ENCODE measurements at regions not wholly inside any gene's neighbourhood (a gene's known extent, or its start where the extent isn't known, plus 50 kb on each side); places are given as distances from the start of the nearest gene placed in this dataset.
A peak's percentile ranks its signal among the peaks of the same experiment; 100 is the strongest.
"Not testable (repeated sequence)": the region's sequence is repeated elsewhere in the genome, so short reads cannot be mapped to it uniquely, and the experiment has no call there.

- Histone ChIP-seq H3K4me1 (no peaks in the 10 kb centered on the region), H4K20me1 (no peaks in the 10 kb centered on the region), H3K27me3 (no peaks in the 10 kb centered on the region), H3K9ac (no peak overlapping the region), H3K27ac (no peak overlapping the region), H3K4me2 (no peak overlapping the region), H3K36me3 (no peaks in the 10 kb centered on the region), H3K4me3 (no peak overlapping the region), H3K9me3 (replicated peaks in 1 of 11) (0 out of 22 replicates have a peak, but pooled peaks cover 0 to under 1% (median 0%) of the 10 kb centered on the region in 11 experiments)
- no peak for TF ChIP-seq Cebpa-rat (IDR thresholded peaks at IDR 0.05)
Measured at GRCh38 chr5:96548905-96549304, 113.3 kb upstream of the CAST start.

GRCh38 chr5:96560857-96561256 is 101.3 kb upstream of the CAST start:
- not testable (repeated sequence) for H3K4me2 ChIP-seq, H3K4me3 ChIP-seq, H3K4me1 ChIP-seq, H3K27me3 ChIP-seq, H3K9ac ChIP-seq, H3K27ac ChIP-seq, H4K20me1 ChIP-seq, H3K36me3 ChIP-seq
- H3K9me3 ChIP-seq (replicated peaks in 1 of 11): peaks cover 23 to 34% (median 29%) of the 10 kb centered on the region in 11 experiments

GRCh38 chr5:96562614-96563013 is 99.6 kb upstream of the CAST start:
- no peak overlapping the region for H3K27ac ChIP-seq
- no peak overlapping the region for H3K4me2 ChIP-seq
- TF ChIP-seq Cebpa-rat (IDR thresholded peaks at IDR 0.05): no peak

GRCh38 chr5:96563816-96564215 is 98.4 kb upstream of the CAST start:
- H3K4me1 ChIP-seq: peaks cover 16 to 37% (median 35%) of the 10 kb centered on the region in 10 experiments
- H3K4me2 ChIP-seq: no peak overlapping the region
- no peak for TF ChIP-seq Cebpa-rat (IDR thresholded peaks at IDR 0.05)
- no peaks in the 10 kb centered on the region for H3K36me3 ChIP-seq
- no peak overlapping the region for H3K9ac ChIP-seq
- no peaks in the 10 kb centered on the region for H4K20me1 ChIP-seq
- peaks cover 23 to 34% (median 29%) of the 10 kb centered on the region in 11 experiments for H3K9me3 ChIP-seq (replicated peaks in 1 of 11)
- peaks cover 0 to 7% (median 0%) of the 10 kb centered on the region in 11 experiments; a peak in 3 of 22 replicates for H3K27me3 ChIP-seq
- no peak overlapping the region; a peak in 1 of 20 replicates for H3K4me3 ChIP-seq
- no peak overlapping the region for H3K27ac ChIP-seq

More at GRCh38 chr5:96562614-96563013, 99.6 kb upstream of the CAST start:
- H3K4me1 ChIP-seq: peaks cover 16 to 25% (median 23%) of the 10 kb centered on the region in 10 experiments
- H3K27me3 ChIP-seq: peaks cover 0 to 1% (median 0%) of the 10 kb centered on the region in 11 experiments; a peak in 2 of 22 replicates
- no peaks in the 10 kb centered on the region for H4K20me1 ChIP-seq
- H3K4me3 ChIP-seq: no peak overlapping the region
- peaks cover 23 to 34% (median 29%) of the 10 kb centered on the region in 11 experiments for H3K9me3 ChIP-seq (replicated peaks in 1 of 11)
- no peaks in the 10 kb centered on the region for H3K36me3 ChIP-seq
- no peak overlapping the region for H3K9ac ChIP-seq

GRCh38 chr5:96565582-96566265 is 96.5 kb upstream of the CAST start:
- H4K20me1 ChIP-seq: no peaks in the 10 kb centered on the region
- H3K36me3 ChIP-seq: no peaks in the 10 kb centered on the region
- H3K27me3 ChIP-seq: peaks cover 0 to 19% (median 0%) of the 10 kb centered on the region in 11 experiments; a peak in 4 of 22 replicates
- H3K27ac ChIP-seq: peak overlapping the region in 5 of 11 experiments; percentile 1 to 70 (median 27); a peak in 5 of 22 replicates
- no peak for TF ChIP-seq Cebpa-rat (IDR thresholded peaks at IDR 0.05)
- H3K4me2 ChIP-seq: peak overlapping the region in 10 of 11 experiments; percentile 71 to 87 (median 82); a peak in 21 of 22 replicates
- no peak overlapping the region for H3K9ac ChIP-seq
- peaks cover 16 to 51% (median 45%) of the 10 kb centered on the region in 10 experiments for H3K4me1 ChIP-seq
- no peak overlapping the region for H3K4me3 ChIP-seq
- peaks cover 23 to 34% (median 29%) of the 10 kb centered on the region in 11 experiments for H3K9me3 ChIP-seq (replicated peaks in 1 of 11)

- H3K27me3 ChIP-seq: peaks cover 0 to 19% (median 0%) of the 10 kb centered on the region in 11 experiments; a peak in 4 of 22 replicates
- peak in 1 of 11 experiments; percentile 78; a peak in 1 of 22 replicates for TF ChIP-seq Cebpa-rat (IDR thresholded peaks at IDR 0.05)
- H3K36me3 ChIP-seq: no peaks in the 10 kb centered on the region
- H3K9me3 ChIP-seq (replicated peaks in 1 of 11): peaks cover 23 to 30% (median 26%) of the 10 kb centered on the region in 11 experiments
- peaks cover 16 to 62% (median 45%) of the 10 kb centered on the region in 10 experiments for H3K4me1 ChIP-seq
- H3K9ac ChIP-seq: peak overlapping the region in 3 of 11 experiments; percentile 3 to 55 (median 28); a peak in 4 of 22 replicates
- H4K20me1 ChIP-seq: no peaks in the 10 kb centered on the region
- H3K4me2 ChIP-seq: peak overlapping the region; percentile 65 to 87 (median 81)
- peak overlapping the region in 6 of 10 experiments; percentile 1 to 44 (median 18); a peak in 9 of 20 replicates for H3K4me3 ChIP-seq
- peak overlapping the region in 4 of 11 experiments; percentile 36 to 70 (median 54); a peak in 8 of 22 replicates for H3K27ac ChIP-seq
Measured at GRCh38 chr5:96566833-96567587, 95.2 kb upstream of the CAST start.

GRCh38 chr5:96569332-96569731 is 92.8 kb upstream of the CAST start:
- Histone ChIP-seq H3K36me3 (no peaks in the 10 kb centered on the region), H4K20me1 (no peaks in the 10 kb centered on the region), H3K4me1 (peaks cover 16 to 62% (median 45%) of the 10 kb centered on the region in 10 experiments), H3K9me3 (replicated peaks in 1 of 11) (peaks cover 4 to 6% (median 5%) of the 10 kb centered on the region in 11 experiments), H3K27ac (no peak overlapping the region), H3K9ac (no peak overlapping the region), H3K4me3 (no peak overlapping the region), H3K27me3 (peaks cover 0 to 19% (median 0%) of the 10 kb centered on the region in 11 experiments; a peak in 3 of 22 replicates), H3K4me2 (peak overlapping the region in 8 of 11 experiments; percentile 24 to 87 (median 82); a peak in 15 of 22 replicates)
- TF ChIP-seq Cebpa-rat (IDR thresholded peaks at IDR 0.05): no peak

GRCh38 chr5:96569770-96570169 is 92.4 kb upstream of the CAST start:
- H3K36me3 ChIP-seq: no peaks in the 10 kb centered on the region
- peak overlapping the region in 8 of 11 experiments; percentile 24 to 87 (median 82); a peak in 14 of 22 replicates for H3K4me2 ChIP-seq
- TF ChIP-seq Cebpa-rat (IDR thresholded peaks at IDR 0.05): no peak
- no peak overlapping the region for H3K4me3 ChIP-seq
- peaks cover 0 to 2% (median under 1%) of the 10 kb centered on the region in 11 experiments; a peak in 11 of 22 replicates for H3K9me3 ChIP-seq (replicated peaks in 1 of 11)
- no peak overlapping the region for H3K9ac ChIP-seq
- H3K27ac ChIP-seq: no peak overlapping the region
- H3K4me1 ChIP-seq: peaks cover 16 to 62% (median 45%) of the 10 kb centered on the region in 10 experiments
- no peaks in the 10 kb centered on the region for H4K20me1 ChIP-seq
- peaks cover 0 to 19% (median 0%) of the 10 kb centered on the region in 11 experiments; a peak in 3 of 22 replicates for H3K27me3 ChIP-seq

Data from BLaER1 treated with 17β-estradiol and CSF1 and Interleukin-3, amounts not matched to agents 10 nM and 100 nM (cell line).